B cell (primary cell): ENCODE measurements at regions not wholly inside any gene's neighbourhood (a gene's known extent, or its start where the extent isn't known, plus 50 kb on each side); places are given as distances from the start of the nearest gene placed in this dataset.
"Not testable (repeated sequence)": the region's sequence is repeated elsewhere in the genome, so short reads cannot be mapped to it uniquely, and the experiment has no call there.

Experiments used
- ATAC-seq: fragments of 200-7000 bp; cut with Tn5 transposase; one replicate; pipeline ENCODE4 v1.10.0; 2021; ENCODE audit warnings: low read depth, mild to moderate bottlenecking, moderate number of reproducible peaks, moderate library complexity
- CTCF ChIA-PET: fragments of 350-600 bp; sonication (Branson Sonifier 250); formaldehyde crosslinking; loops from one replicate; lab custom pipeline; 2021; ENCODE audit warnings: antibody characterized with exemption, inconsistent platforms; lab: Charles Lee
- POLR2A ChIA-PET: fragments of 350-600 bp; sonication (Branson Sonifier 250); formaldehyde crosslinking; loops from one replicate; lab custom pipeline; 2021; ENCODE audit warnings: antibody characterized with exemption; lab: Charles Lee
- DNase-seq: peaks from one replicate; pipeline ENCODE4 v3.0.0; 2013
- H2AFZ ChIP-seq: 2 replicates; pipeline ENCODE4 v1.6.1; 2012; ENCODE audit warnings: mild to moderate bottlenecking, low read depth, low read length; ENCODE audit not compliant: insufficient read depth, poor library complexity, severe bottlenecking
- H3K27ac ChIP-seq, 2 donors: 1 replicate in 1 of 2; 2 replicates in 1 of 2; pipeline ENCODE4 v1.5.1; 2012 to 2013; ENCODE audit warnings: low read length in 2 of 2, mild to moderate bottlenecking in 2 of 2, moderate library complexity in 1 of 2
- H3K27me3 ChIP-seq, 4 experiments: fragments of 200-600 bp in 1 of 4; sonication (generic) in 1 of 4; replicated peaks in 1 of 4; 1 replicate in 2 of 4; 2 replicates in 2 of 4; pipeline versions ENCODE4 v1.6.1 to v1.7.0; 2013 to 2016; ENCODE audit warnings: low read length in 3 of 4, mild to moderate bottlenecking in 2 of 4, mixed read lengths in 1 of 4, moderate library complexity in 1 of 4; ENCODE audit not compliant: insufficient read depth in 4 of 4, control insufficient read depth in 3 of 4; ENCODE audit errors: control extremely low read depth in 1 of 4
- H3K36me3 ChIP-seq, 2 experiments: replicated peaks in 1 of 2; 1 replicate in 1 of 2; 2 replicates in 1 of 2; pipeline versions ENCODE4 v1.6.1 to v1.7.1; 2013; ENCODE audit warnings: low read length in 1 of 2; ENCODE audit not compliant: insufficient read depth in 2 of 2, control insufficient read depth in 1 of 2; ENCODE audit errors: control extremely low read depth in 1 of 2, extremely low read depth in 1 of 2
- H3K4me1 ChIP-seq, 2 donors: fragments of 200-600 bp in 1 of 2; sonication (generic) in 1 of 2; 1 replicate in 1 of 2; 2 replicates in 1 of 2; pipeline versions ENCODE4 v1.5.1 to v1.6.1; 2013 to 2017; ENCODE audit warnings: low read length in 2 of 2; ENCODE audit not compliant: control insufficient read depth in 2 of 2, insufficient read depth in 2 of 2
- H3K4me2 ChIP-seq: replicated peaks from 2 replicates; pipeline ENCODE3; 2012; ENCODE audit warnings: mild to moderate bottlenecking, low read depth, low read length; ENCODE audit not compliant: poor library complexity, severe bottlenecking
- H3K4me3 ChIP-seq, 5 experiments: fragments of 200-600 bp in 1 of 5; sonication (generic) in 1 of 5; 1 replicate in 3 of 5; 2 replicates in 2 of 5; pipeline versions ENCODE4 v1.5.1 to v1.7.0; 2011 to 2016; ENCODE audit warnings: low read length in 4 of 5, mild to moderate bottlenecking in 4 of 5, low read depth in 2 of 5, control low read depth in 1 of 5, moderate library complexity in 1 of 5; ENCODE audit not compliant: insufficient read depth in 1 of 5; ENCODE audit errors: control extremely low read depth in 1 of 5, extremely low read depth in 1 of 5
- H3K79me2 ChIP-seq: fragments of 200-600 bp; sonication (generic); one replicate; pipeline ENCODE4 v1.6.0; 2016; ENCODE audit warnings: low read length; ENCODE audit not compliant: control insufficient read depth, insufficient read depth
- H3K9ac ChIP-seq: fragments of 200-600 bp; sonication (generic); 2 replicates; pipeline ENCODE4 v1.6.1; 2017; ENCODE audit warnings: mild to moderate bottlenecking, low read length, moderate library complexity
- H3K9me3 ChIP-seq, 3 donors: one replicate each; pipeline versions ENCODE4 v1.6.1 to v1.7.1; 2013; ENCODE audit warnings: low read length in 2 of 3; ENCODE audit not compliant: control insufficient read depth in 2 of 3, insufficient read depth in 1 of 3; ENCODE audit errors: control extremely low read depth in 1 of 3
- H4K20me1 ChIP-seq: 2 replicates; pipeline ENCODE4 v1.6.0; 2012; ENCODE audit warnings: mild to moderate bottlenecking, low read length; ENCODE audit not compliant: insufficient read depth, control insufficient read depth, poor library complexity, severe bottlenecking
- H3K27ac Mint-ChIP-seq: one replicate; pipeline ENCODE4 v1.8.0; 2021; ENCODE audit warnings: mixed read lengths
- H3K27me3 Mint-ChIP-seq: one replicate; pipeline ENCODE4 v1.8.0; 2021; ENCODE audit warnings: mixed read lengths
- H3K4me1 Mint-ChIP-seq: one replicate; pipeline ENCODE4 v1.8.0; 2021; ENCODE audit warnings: mixed read lengths
- H3K4me3 Mint-ChIP-seq: one replicate; pipeline ENCODE4 v1.8.0; 2021; ENCODE audit warnings: mixed read lengths
- H3K9me3 Mint-ChIP-seq: one replicate; pipeline ENCODE4 v1.8.0; 2022; ENCODE audit warnings: mixed read lengths; ENCODE audit not compliant: insufficient read depth
- EZH2 ChIP-seq: IDR thresholded peaks from 2 replicates; pipeline ENCODE4 v1.6.1; 2012; ENCODE audit warnings: borderline replicate concordance, low read depth, mild to moderate bottlenecking, moderate library complexity, low read length; ENCODE audit not compliant: insufficient read depth, poor library complexity, severe bottlenecking
- WGBS: methylation state at CpG from one replicate; pipeline ENCODE4 v1.1.5; 2013; ENCODE audit warnings: missing lambda C conversion rate; ENCODE audit not compliant: insufficient coverage; 5-methylcytosine and 5-hydroxymethylcytosine counted together
- intact Hi-C: fragments of 100-400 bp; cut with micrococcal nuclease; formaldehyde crosslinking; loops from one replicate; pipeline ENCODE4 v1.10.0; 2022
- TF ChIP-seq, protein P1 (sequence below): fragments of 200-600 bp; IDR thresholded peaks from one replicate; pipeline ENCODE4 v1.8.0; 2022; ENCODE audit warnings: antibody characterized with exemption, mild to moderate bottlenecking

DNA sequence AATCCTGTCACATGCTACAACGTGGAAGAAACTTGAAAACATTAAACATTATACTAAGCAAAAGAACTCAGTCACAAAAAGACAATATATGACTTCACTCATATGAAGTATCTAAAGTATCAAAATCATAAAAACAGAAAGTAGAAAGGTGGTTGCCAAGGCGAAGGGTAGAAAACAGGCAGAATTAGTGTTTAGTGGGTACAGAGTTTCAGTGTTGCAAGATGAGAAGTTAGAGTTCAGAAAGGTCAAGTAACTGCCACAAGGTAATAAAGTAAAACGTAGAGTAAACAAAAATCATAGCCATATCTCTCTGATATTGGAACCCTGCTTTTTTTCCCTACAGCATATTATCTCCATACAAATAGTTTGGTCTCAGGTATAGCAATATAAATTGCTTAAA is 223.8 kb upstream of the FSCB start:
- CTCF ChIA-PET, result no interaction called here
- H3K9ac ChIP-seq, result no peak overlapping the region
- no peak overlapping the region for H2AFZ ChIP-seq
- H3K4me3 ChIP-seq, result no peak overlapping the region
- Mint-ChIP-seq H3K4me1 (no peaks in the 10 kb centered on the region), H3K4me3 (no peak overlapping the region), H3K27ac (no peak overlapping the region), H3K27me3 (no peaks in the 10 kb centered on the region), H3K9me3 (peaks cover 3% of the 10 kb centered on the region)
- H3K9me3 ChIP-seq, result no peaks in the 10 kb centered on the region
- H3K4me2 ChIP-seq, result no peak overlapping the region
- DNase-seq (no peak), ATAC-seq (no peak)
- TF ChIP-seq, protein P1, sequence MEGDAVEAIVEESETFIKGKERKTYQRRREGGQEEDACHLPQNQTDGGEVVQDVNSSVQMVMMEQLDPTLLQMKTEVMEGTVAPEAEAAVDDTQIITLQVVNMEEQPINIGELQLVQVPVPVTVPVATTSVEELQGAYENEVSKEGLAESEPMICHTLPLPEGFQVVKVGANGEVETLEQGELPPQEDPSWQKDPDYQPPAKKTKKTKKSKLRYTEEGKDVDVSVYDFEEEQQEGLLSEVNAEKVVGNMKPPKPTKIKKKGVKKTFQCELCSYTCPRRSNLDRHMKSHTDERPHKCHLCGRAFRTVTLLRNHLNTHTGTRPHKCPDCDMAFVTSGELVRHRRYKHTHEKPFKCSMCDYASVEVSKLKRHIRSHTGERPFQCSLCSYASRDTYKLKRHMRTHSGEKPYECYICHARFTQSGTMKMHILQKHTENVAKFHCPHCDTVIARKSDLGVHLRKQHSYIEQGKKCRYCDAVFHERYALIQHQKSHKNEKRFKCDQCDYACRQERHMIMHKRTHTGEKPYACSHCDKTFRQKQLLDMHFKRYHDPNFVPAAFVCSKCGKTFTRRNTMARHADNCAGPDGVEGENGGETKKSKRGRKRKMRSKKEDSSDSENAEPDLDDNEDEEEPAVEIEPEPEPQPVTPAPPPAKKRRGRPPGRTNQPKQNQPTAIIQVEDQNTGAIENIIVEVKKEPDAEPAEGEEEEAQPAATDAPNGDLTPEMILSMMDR, result no peak
- TF ChIP-seq EZH2, result no peak
- no peaks in the 10 kb centered on the region for H4K20me1 ChIP-seq
- no peaks in the 10 kb centered on the region for H3K4me1 ChIP-seq
- WGBS, result no CpG with 5 or more reads among the region's 3 CpGs
- no peaks in the 10 kb centered on the region for H3K36me3 ChIP-seq
- no peaks in the 10 kb centered on the region for H3K79me2 ChIP-seq
- POLR2A ChIA-PET, result no interaction called here
- intact Hi-C loops, result no loop called here
- no peak overlapping the region for H3K27ac ChIP-seq
- H3K27me3 ChIP-seq, result no peaks in the 10 kb centered on the region

DNA sequence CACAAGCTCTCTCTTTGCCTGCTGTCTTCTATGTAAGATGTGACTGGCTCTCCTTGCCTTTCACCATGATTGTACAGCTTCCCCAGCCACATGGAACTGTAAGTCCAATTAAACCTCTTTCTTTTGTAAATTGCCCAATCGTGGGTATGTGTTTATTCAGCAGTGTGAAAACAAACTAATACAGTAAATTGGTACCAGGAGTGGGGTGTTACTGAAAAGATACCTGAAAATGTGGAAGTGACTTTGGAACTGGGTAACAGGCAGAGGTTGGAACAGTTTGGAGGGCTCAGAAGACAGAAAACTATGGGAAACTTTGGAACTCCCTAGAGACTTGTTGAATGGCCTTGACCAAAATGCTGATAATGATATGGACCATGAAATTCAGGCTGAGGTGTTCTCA is 214.3 kb upstream of the FSCB start:
- H3K4me2 ChIP-seq, H3K9me3 Mint-ChIP-seq, DNase-seq, H2AFZ ChIP-seq, H3K27ac ChIP-seq, H3K9ac ChIP-seq, POLR2A ChIA-PET, H3K27me3 ChIP-seq, H3K4me3 Mint-ChIP-seq, H3K36me3 ChIP-seq, CTCF ChIA-PET, ATAC-seq, intact Hi-C loops, H3K4me1 ChIP-seq, H3K4me3 ChIP-seq, H3K4me1 Mint-ChIP-seq, H3K27me3 Mint-ChIP-seq, H4K20me1 ChIP-seq, H3K9me3 ChIP-seq, H3K79me2 ChIP-seq, H3K27ac Mint-ChIP-seq: not testable (repeated sequence)
- no CpG with 5 or more reads among the region's 1 CpG for WGBS
